DMS 273 (cell line): ENCODE measurements at regions not wholly inside any gene's neighbourhood (a gene's known extent, or its start where the extent isn't known, plus 50 kb on each side); places are given as distances from the start of the nearest gene placed in this dataset.

Experiments used
- DNase-seq: peaks from one replicate; lab custom pipeline; 2025; ENCODE audit not compliant: unreplicated experiment; lab: John Stamatoyannopoulos, UW

- DNase-seq = no peak
Measured at GRCh38 chr4:128604204-128604603, 205.3 kb upstream of the JADE1 start.

GRCh38 chr4:128603081-128603480, 206.4 kb upstream of the JADE1 start:
- no peak for DNase-seq

- no peak for DNase-seq
Measured at GRCh38 chr4:128601991-128602695, 207.4 kb upstream of the JADE1 start.

- DNase-seq = peak; percentile 73
Measured at GRCh38 chr4:128600996-128601871, 208.3 kb upstream of the JADE1 start.

- no peak for DNase-seq
Measured at GRCh38 chr4:128600410-128600809, 209.1 kb upstream of the JADE1 start.

GRCh38 chr4:128597500-128597899, 212.0 kb upstream of the JADE1 start:
- DNase-seq = no peak

GRCh38 chr4:128596853-128597252, 212.6 kb upstream of the JADE1 start:
- DNase-seq = no peak

GRCh38 chr4:128596115-128596514, 213.4 kb upstream of the JADE1 start:
- DNase-seq = no peak

GRCh38 chr4:128591482-128591881, 218.0 kb upstream of the JADE1 start:
- DNase-seq = peak; percentile 37

GRCh38 chr4:128590773-128591172, 218.7 kb upstream of the JADE1 start:
- peak; percentile 82 for DNase-seq

- DNase-seq = peak; percentile 70
Measured at GRCh38 chr4:128590034-128590740, 219.3 kb upstream of the JADE1 start.

GRCh38 chr4:128589384-128589965, 220.0 kb upstream of the JADE1 start:
- DNase-seq = no peak

GRCh38 chr4:128587382-128587781, 222.1 kb upstream of the JADE1 start:
- no peak for DNase-seq

GRCh38 chr4:128583753-128584712, 225.5 kb upstream of the JADE1 start:
- DNase-seq = peak; percentile 80

GRCh38 chr4:128582427-128582870, 227.1 kb upstream of the JADE1 start:
- no peak for DNase-seq

- no peak for DNase-seq
Measured at GRCh38 chr4:128579154-128579853, 230.2 kb upstream of the JADE1 start.

- DNase-seq = peak; percentile 82
Measured at GRCh38 chr4:128574706-128575105, 234.8 kb upstream of the JADE1 start.

- DNase-seq = no peak
Measured at GRCh38 chr4:128573781-128574508, 235.6 kb upstream of the JADE1 start.

GRCh38 chr4:128572778-128573241, 236.7 kb upstream of the JADE1 start:
- no peak for DNase-seq
